ENCODE measurements at regions not wholly inside any gene's neighbourhood (a gene's known extent, or its start where the extent isn't known, plus 50 kb on each side); places are given as distances from the start of the nearest gene placed in this dataset.

GRCh38 chr11:96961931-96962330 lies 572.1 kb downstream of the JRKL start:
- TF ChIP-seq CTCF (IDR thresholded peaks at IDR 0.05; ENCODE audit: low read depth, low read length, missing input control): no peak
- TF ChIP-seq SP1 (IDR thresholded peaks at IDR 0.05): no peak
- no peak for TF ChIP-seq REST (IDR thresholded peaks at IDR 0.05)
- TF ChIP-seq MAX (IDR thresholded peaks at IDR 0.05): no peak
- no peak for TF ChIP-seq RXRA (IDR thresholded peaks at IDR 0.05)
